Adrenal gland (tissue), 9 donors: ENCODE measurements at regions not wholly inside any gene's neighbourhood (a gene's known extent, or its start where the extent isn't known, plus 50 kb on each side); places are given as distances from the start of the nearest gene placed in this dataset.

Source experiments
- DNase-seq, 7 donors: peaks; one replicate each; pipeline ENCODE4 v3.0.0-alpha.2; 2019 to 2020
- H3K27ac ChIP-seq, 5 donors: fragments of 200-600 bp; sonication (generic) in 4 of 5; 1 replicate in 3 of 5; 2 replicates in 2 of 5; pipeline versions ENCODE4 v1.5.1 to v1.8.0; 2016 to 2020; ENCODE audit warnings: mild to moderate bottlenecking in 1 of 5
- H3K27me3 ChIP-seq: fragments of 200-600 bp; 2 replicates; pipeline ENCODE4 v1.8.0; 2021
- H3K36me3 ChIP-seq, 2 donors: fragments of 200-600 bp; replicated peaks in 1 of 2; 1 replicate in 1 of 2; 2 replicates in 1 of 2; pipeline versions ENCODE4 v1.5.1 to v1.8.0; 2018 to 2022
- H3K4me1 ChIP-seq, 2 donors: fragments of 200-600 bp; replicated peaks in 1 of 2; 1 replicate in 1 of 2; 2 replicates in 1 of 2; pipeline versions ENCODE4 v1.5.1 to v1.8.0; 2018 to 2021
- H3K4me3 ChIP-seq, 4 donors: fragments of 200-600 bp; sonication (generic) in 3 of 4; one replicate each; pipeline ENCODE4 v1.5.1; 2016 to 2018
- H3K9me3 ChIP-seq, 3 donors: fragments of 200-600 bp; sonication (generic) in 1 of 3; replicated peaks in 1 of 3; 1 replicate in 2 of 3; 2 replicates in 1 of 3; pipeline versions ENCODE4 v1.5.1 to v1.8.0; 2016 to 2021
- POLR2A ChIP-seq, 2 donors: fragments of 450-650 bp; IDR thresholded peaks; one replicate each; pipeline ENCODE4 v1.6.1; 2017; ENCODE audit warnings: antibody characterized with exemption in 2 of 2, mild to moderate bottlenecking in 2 of 2, moderate library complexity in 1 of 2
- WGBS, 4 donors: extraction: QIAGEN DNeasy Blood & Tissue Kit in 2 of 4; methylation state at CpG; one replicate each; pipeline versions ENCODE4 v1.1.5 to v1.1.7; 2013 to 2017; 5-methylcytosine and 5-hydroxymethylcytosine counted together
- intact Hi-C, 2 donors: fragments of 100-400 bp; cut with DNase I; formaldehyde crosslinking; loops; one replicate each; pipeline versions ENCODE4 v1.14.1 to v1.15.0; 2022 to 2023
- TF ChIP-seq, protein P1 (sequence below), 6 experiments: fragments of 450-650 bp in 4 of 6; fragments of 200-600 bp in 2 of 6; sonication (generic) in 1 of 6; IDR thresholded peaks; 1 replicate in 5 of 6; 2 replicates in 1 of 6; pipeline versions ENCODE4 v1.5.1 to v1.8.0; 2016 to 2021; ENCODE audit warnings: antibody characterized with exemption in 6 of 6, mild to moderate bottlenecking in 2 of 6, moderate library complexity in 1 of 6
- donor health status: healthy with polysubstance abuse.
- donor health status: Bipolar disorder and iron deficiency.
- donor health status: DM: yes; HTN: yes; CAD: no.
- donor health status: DM: no; HTN: no; CAD: no.
- donor health status: DM: no; HTN: no; CAD: no.

DNA sequence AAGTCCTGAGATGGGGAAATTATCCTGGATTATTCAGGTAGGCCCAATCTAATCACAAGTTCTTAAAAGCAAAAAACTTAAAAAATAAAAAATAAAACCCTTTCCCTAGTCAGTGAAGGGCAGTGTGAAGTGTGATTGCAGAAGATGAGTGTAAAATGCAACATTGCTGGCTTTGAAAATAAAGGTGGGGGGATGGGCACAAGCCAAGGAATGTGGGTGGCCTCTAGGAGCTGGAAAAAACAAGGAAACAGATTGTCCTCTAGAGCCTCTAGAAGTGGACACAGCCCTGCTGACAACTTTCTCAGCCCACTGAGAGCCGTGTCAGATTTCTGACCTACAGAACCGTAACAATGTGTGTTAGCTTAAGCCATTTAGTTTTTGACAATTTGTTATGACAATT is 184.3 kb upstream of the HNRNPA3 start:
- DNase-seq, result no peak
- H3K9me3 ChIP-seq, result no peaks in the 10 kb centered on the region
- WGBS, 4 donors, result 88 to 96% (median 93%) methylated on average over 2 of the region's 2 CpGs
- H3K27ac ChIP-seq, result no peak overlapping the region
- intact Hi-C loops, result no loop called here
- H3K27me3 ChIP-seq, result no peaks in the 10 kb centered on the region
- H3K4me3 ChIP-seq, result no peak overlapping the region
- no peaks in the 10 kb centered on the region for H3K4me1 ChIP-seq
- no peak for TF ChIP-seq POLR2A (IDR thresholded peaks at IDR 0.05)
- TF ChIP-seq, protein P1, sequence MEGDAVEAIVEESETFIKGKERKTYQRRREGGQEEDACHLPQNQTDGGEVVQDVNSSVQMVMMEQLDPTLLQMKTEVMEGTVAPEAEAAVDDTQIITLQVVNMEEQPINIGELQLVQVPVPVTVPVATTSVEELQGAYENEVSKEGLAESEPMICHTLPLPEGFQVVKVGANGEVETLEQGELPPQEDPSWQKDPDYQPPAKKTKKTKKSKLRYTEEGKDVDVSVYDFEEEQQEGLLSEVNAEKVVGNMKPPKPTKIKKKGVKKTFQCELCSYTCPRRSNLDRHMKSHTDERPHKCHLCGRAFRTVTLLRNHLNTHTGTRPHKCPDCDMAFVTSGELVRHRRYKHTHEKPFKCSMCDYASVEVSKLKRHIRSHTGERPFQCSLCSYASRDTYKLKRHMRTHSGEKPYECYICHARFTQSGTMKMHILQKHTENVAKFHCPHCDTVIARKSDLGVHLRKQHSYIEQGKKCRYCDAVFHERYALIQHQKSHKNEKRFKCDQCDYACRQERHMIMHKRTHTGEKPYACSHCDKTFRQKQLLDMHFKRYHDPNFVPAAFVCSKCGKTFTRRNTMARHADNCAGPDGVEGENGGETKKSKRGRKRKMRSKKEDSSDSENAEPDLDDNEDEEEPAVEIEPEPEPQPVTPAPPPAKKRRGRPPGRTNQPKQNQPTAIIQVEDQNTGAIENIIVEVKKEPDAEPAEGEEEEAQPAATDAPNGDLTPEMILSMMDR (IDR thresholded peaks at IDR 0.05), result no peak
- H3K36me3 ChIP-seq, result no peaks in the 10 kb centered on the region

DNA sequence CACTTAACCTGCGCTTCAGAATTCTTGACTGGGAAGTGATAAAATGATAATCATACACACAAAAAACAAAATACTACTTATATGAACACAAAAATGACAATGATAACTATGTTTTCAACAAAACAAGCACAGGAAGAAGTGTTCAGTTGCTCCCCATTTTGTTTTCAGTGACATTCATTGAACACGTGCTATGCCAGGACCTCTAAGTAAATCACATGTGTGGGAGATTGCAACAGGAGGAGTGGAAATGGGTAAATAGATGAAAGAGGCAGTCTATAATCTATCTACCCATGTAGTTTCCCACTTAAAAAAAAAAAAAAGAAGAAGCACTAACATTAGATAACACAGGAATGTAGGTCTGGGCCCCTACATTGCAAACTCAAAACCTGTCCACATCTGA is 183.5 kb upstream of the HNRNPA3 start:
- 89 to 95% (median 92%) methylated on average over 2 of the region's 2 CpGs for whole genome bisulfite sequencing, 4 donors
- Histone ChIP-seq H3K27me3 (no peaks in the 10 kb centered on the region), H3K4me1 (no peaks in the 10 kb centered on the region), H3K4me3 (no peak overlapping the region), H3K36me3 (no peaks in the 10 kb centered on the region), H3K9me3 (no peaks in the 10 kb centered on the region), H3K27ac (no peak overlapping the region)
- no peak for DNase-seq
- intact Hi-C loops, result no loop called here
- TF ChIP-seq, protein P1 (IDR thresholded peaks at IDR 0.05), result no peak
- TF ChIP-seq POLR2A (IDR thresholded peaks at IDR 0.05), result no peak

DNA sequence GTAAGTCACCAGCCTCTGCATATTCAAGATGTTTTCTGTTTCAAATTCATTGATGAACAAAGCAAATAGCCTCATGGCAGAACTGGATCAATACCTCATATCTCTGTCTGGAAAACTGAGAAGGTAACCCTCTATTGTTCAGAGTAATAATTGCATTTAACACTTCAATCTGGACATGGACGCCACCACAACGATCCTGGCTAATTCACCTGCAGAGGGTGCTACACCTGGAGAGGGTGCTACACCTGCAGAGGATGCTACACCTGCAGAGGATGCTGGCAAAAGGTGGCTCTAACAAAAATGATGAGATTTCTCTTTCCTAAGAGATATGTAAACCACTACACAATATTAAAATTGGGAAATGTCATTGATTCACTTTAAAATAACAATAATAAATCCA is 183.1 kb upstream of the HNRNPA3 start:
- intact Hi-C loops, result no loop called here
- WGBS, 4 donors, result 69 to 76% (median 74%) methylated on average over 2 of the region's 2 CpGs
- TF ChIP-seq, protein P1 (IDR thresholded peaks at IDR 0.05), result no peak
- no peak for TF ChIP-seq POLR2A (IDR thresholded peaks at IDR 0.05)
- Histone ChIP-seq H3K9me3 (no peaks in the 10 kb centered on the region), H3K27ac (no peak overlapping the region), H3K4me1 (no peaks in the 10 kb centered on the region), H3K27me3 (no peaks in the 10 kb centered on the region), H3K36me3 (no peaks in the 10 kb centered on the region), H3K4me3 (no peak overlapping the region)
- DNase-seq, result no peak

DNA sequence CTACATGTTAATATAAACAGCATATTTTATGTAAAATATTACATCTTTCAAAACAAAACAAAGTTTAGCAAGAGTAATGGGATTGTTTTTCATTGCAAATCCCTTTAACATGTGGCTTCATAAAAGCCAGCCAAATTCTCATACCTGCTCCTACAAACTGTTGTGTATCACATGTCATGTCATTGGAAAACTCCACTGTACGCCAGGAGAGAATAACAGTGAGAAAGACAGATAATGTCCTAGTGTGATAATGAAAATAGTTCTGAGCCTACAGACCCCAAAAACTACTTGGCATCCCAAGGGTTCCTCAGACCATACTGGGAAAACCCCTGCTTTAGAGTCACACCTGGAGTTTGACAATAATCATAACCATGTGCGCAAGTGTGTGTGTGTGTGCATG is 182.7 kb upstream of the HNRNPA3 start:
- H3K27me3 ChIP-seq, result no peaks in the 10 kb centered on the region
- intact Hi-C loops, result no loop called here
- no peaks in the 10 kb centered on the region for H3K4me1 ChIP-seq
- TF ChIP-seq, protein P1 (IDR thresholded peaks at IDR 0.05), result no peak
- TF ChIP-seq POLR2A (IDR thresholded peaks at IDR 0.05), result no peak
- no peak overlapping the region for H3K4me3 ChIP-seq
- H3K27ac ChIP-seq, result no peak overlapping the region
- H3K9me3 ChIP-seq, result no peaks in the 10 kb centered on the region
- no peaks in the 10 kb centered on the region for H3K36me3 ChIP-seq
- 86 to 96% (median 93%) methylated on average over 2 of the region's 2 CpGs for WGBS, 4 donors
- no peak for DNase-seq
